ENCODE measurements at regions not wholly inside any gene's neighbourhood (a gene's known extent, or its start where the extent isn't known, plus 50 kb on each side); places are given as distances from the start of the nearest gene placed in this dataset.

DNA sequence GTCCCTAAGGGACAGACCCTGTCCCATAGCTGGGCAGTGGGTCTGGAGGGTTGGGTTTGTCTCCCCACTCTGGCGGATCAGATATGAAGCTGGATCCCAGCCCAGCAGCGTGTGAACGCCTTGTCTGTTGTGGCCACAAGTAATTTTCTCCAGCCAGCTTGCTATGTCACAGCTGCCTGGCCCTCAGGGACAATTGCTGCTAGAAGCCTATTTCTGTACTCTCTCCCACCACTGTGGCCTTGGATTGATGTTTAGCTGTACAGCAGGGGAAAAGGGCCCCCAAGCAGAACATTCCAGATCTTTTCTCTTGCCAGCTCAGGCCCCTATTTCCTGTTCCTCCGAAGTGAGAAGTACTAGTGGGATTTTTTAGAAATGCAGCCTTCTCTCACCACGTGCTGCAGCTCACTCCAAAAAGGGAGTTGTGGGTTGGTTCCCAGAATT is 53.5 kb upstream of the WAC start (continued):
- no peak for TF ChIP-seq ZNF174 (CRISPR knock-in tag; IDR thresholded peaks at IDR 0.05)
- peak; percentile 53; the same call in 1 of the 2 replicates for TF ChIP-seq ARID1B (IDR thresholded peaks at IDR 0.05)
- peak; percentile 67; the same call in 1 of the 2 replicates for TF ChIP-seq DPF2 (IDR thresholded peaks at IDR 0.05)
- TF ChIP-seq ZSCAN29 (IDR thresholded peaks at IDR 0.05), result no peak
- peak; percentile 50; the same call in 1 of the 2 replicates for TF ChIP-seq ZBTB7A (IDR thresholded peaks at IDR 0.05; ENCODE audit: borderline replicate concordance, control insufficient read depth, low read depth, low read length)
- TF ChIP-seq ZNF830 (CRISPR knock-in tag; IDR thresholded peaks at IDR 0.05), result no peak
- 0 out of 2 replicates have a peak, but pooled peaks have one; percentile 23 for TF ChIP-seq TEAD4 (IDR thresholded peaks at IDR 0.05; ENCODE audit: low read length)
- no peak for TF ChIP-seq TEAD4 (CRISPR knock-in tag; IDR thresholded peaks at IDR 0.05; ENCODE audit: borderline replicate concordance)
- no peak for TF ChIP-seq MYNN (IDR thresholded peaks at IDR 0.05)
- TF ChIP-seq MYNN (CRISPR knock-in tag; IDR thresholded peaks at IDR 0.05), result no peak
- no peak for TF ChIP-seq HDAC2 (IDR thresholded peaks at IDR 0.05)
- peak; percentile 65; the same call in 1 of the 2 replicates for TF ChIP-seq L3MBTL2 (IDR thresholded peaks at IDR 0.05)
- TF ChIP-seq, protein P1, sequence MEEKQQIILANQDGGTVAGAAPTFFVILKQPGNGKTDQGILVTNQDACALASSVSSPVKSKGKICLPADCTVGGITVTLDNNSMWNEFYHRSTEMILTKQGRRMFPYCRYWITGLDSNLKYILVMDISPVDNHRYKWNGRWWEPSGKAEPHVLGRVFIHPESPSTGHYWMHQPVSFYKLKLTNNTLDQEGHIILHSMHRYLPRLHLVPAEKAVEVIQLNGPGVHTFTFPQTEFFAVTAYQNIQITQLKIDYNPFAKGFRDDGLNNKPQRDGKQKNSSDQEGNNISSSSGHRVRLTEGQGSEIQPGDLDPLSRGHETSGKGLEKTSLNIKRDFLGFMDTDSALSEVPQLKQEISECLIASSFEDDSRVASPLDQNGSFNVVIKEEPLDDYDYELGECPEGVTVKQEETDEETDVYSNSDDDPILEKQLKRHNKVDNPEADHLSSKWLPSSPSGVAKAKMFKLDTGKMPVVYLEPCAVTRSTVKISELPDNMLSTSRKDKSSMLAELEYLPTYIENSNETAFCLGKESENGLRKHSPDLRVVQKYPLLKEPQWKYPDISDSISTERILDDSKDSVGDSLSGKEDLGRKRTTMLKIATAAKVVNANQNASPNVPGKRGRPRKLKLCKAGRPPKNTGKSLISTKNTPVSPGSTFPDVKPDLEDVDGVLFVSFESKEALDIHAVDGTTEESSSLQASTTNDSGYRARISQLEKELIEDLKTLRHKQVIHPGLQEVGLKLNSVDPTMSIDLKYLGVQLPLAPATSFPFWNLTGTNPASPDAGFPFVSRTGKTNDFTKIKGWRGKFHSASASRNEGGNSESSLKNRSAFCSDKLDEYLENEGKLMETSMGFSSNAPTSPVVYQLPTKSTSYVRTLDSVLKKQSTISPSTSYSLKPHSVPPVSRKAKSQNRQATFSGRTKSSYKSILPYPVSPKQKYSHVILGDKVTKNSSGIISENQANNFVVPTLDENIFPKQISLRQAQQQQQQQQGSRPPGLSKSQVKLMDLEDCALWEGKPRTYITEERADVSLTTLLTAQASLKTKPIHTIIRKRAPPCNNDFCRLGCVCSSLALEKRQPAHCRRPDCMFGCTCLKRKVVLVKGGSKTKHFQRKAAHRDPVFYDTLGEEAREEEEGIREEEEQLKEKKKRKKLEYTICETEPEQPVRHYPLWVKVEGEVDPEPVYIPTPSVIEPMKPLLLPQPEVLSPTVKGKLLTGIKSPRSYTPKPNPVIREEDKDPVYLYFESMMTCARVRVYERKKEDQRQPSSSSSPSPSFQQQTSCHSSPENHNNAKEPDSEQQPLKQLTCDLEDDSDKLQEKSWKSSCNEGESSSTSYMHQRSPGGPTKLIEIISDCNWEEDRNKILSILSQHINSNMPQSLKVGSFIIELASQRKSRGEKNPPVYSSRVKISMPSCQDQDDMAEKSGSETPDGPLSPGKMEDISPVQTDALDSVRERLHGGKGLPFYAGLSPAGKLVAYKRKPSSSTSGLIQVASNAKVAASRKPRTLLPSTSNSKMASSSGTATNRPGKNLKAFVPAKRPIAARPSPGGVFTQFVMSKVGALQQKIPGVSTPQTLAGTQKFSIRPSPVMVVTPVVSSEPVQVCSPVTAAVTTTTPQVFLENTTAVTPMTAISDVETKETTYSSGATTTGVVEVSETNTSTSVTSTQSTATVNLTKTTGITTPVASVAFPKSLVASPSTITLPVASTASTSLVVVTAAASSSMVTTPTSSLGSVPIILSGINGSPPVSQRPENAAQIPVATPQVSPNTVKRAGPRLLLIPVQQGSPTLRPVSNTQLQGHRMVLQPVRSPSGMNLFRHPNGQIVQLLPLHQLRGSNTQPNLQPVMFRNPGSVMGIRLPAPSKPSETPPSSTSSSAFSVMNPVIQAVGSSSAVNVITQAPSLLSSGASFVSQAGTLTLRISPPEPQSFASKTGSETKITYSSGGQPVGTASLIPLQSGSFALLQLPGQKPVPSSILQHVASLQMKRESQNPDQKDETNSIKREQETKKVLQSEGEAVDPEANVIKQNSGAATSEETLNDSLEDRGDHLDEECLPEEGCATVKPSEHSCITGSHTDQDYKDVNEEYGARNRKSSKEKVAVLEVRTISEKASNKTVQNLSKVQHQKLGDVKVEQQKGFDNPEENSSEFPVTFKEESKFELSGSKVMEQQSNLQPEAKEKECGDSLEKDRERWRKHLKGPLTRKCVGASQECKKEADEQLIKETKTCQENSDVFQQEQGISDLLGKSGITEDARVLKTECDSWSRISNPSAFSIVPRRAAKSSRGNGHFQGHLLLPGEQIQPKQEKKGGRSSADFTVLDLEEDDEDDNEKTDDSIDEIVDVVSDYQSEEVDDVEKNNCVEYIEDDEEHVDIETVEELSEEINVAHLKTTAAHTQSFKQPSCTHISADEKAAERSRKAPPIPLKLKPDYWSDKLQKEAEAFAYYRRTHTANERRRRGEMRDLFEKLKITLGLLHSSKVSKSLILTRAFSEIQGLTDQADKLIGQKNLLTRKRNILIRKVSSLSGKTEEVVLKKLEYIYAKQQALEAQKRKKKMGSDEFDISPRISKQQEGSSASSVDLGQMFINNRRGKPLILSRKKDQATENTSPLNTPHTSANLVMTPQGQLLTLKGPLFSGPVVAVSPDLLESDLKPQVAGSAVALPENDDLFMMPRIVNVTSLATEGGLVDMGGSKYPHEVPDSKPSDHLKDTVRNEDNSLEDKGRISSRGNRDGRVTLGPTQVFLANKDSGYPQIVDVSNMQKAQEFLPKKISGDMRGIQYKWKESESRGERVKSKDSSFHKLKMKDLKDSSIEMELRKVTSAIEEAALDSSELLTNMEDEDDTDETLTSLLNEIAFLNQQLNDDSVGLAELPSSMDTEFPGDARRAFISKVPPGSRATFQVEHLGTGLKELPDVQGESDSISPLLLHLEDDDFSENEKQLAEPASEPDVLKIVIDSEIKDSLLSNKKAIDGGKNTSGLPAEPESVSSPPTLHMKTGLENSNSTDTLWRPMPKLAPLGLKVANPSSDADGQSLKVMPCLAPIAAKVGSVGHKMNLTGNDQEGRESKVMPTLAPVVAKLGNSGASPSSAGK (IDR thresholded peaks at IDR 0.05), result peak; percentile 53; the same call in 1 of the 2 replicates
